ENCODE measurements at regions not wholly inside any gene's neighbourhood (a gene's known extent, or its start where the extent isn't known, plus 50 kb on each side); places are given as distances from the start of the nearest gene placed in this dataset.

GRCh38 chr12:108069651-108070165 lies 59.4 kb upstream of the WSCD2 start:
- POLR2A ChIA-PET = no interaction called here
- H3K9me3 Mint-ChIP-seq (ENCODE audit: insufficient read depth) = no peaks in the 10 kb centered on the region
- CTCF ChIA-PET = no interaction called here
- ATAC-seq (no peak), DNase-seq (no peak)
- H3K36me3 Mint-ChIP-seq (ENCODE audit: low read depth) = no peaks in the 10 kb centered on the region
- peaks cover 9% of the 10 kb centered on the region for H3K27me3 Mint-ChIP-seq (ENCODE audit: low read depth)
- H3K4me3 Mint-ChIP-seq = no peak overlapping the region
- H3K4me1 Mint-ChIP-seq (ENCODE audit: low read depth) = no peaks in the 10 kb centered on the region
- no peak overlapping the region for H3K27ac Mint-ChIP-seq

- Mint-ChIP-seq H3K4me3 (no peak overlapping the region), H3K36me3 (ENCODE audit: low read depth) (no peaks in the 10 kb centered on the region), H3K4me1 (ENCODE audit: low read depth) (no peaks in the 10 kb centered on the region), H3K9me3 (ENCODE audit: insufficient read depth) (no peaks in the 10 kb centered on the region), H3K27ac (no peak overlapping the region), H3K27me3 (ENCODE audit: low read depth) (peaks cover 18% of the 10 kb centered on the region)
- ATAC-seq (no peak), DNase-seq (no peak)
- POLR2A ChIA-PET = no interaction called here
- CTCF ChIA-PET = no interaction called here
Measured at GRCh38 chr12:108075561-108075960, 53.5 kb upstream of the WSCD2 start.

- Mint-ChIP-seq H3K27ac (no peak overlapping the region), H3K4me3 (no peak overlapping the region), H3K9me3 (ENCODE audit: insufficient read depth) (no peaks in the 10 kb centered on the region), H3K27me3 (ENCODE audit: low read depth) (peaks cover 18% of the 10 kb centered on the region), H3K36me3 (ENCODE audit: low read depth) (no peaks in the 10 kb centered on the region), H3K4me1 (ENCODE audit: low read depth) (no peaks in the 10 kb centered on the region)
- DNase-seq = no peak
- no peak for ATAC-seq
- ChIA-PET CTCF (no interaction called here), POLR2A (no interaction called here)
Measured at GRCh38 chr12:108076556-108076955, 52.5 kb upstream of the WSCD2 start.

- no peak overlapping the region for H3K27ac Mint-ChIP-seq
- H3K27me3 Mint-ChIP-seq (ENCODE audit: low read depth) = peaks cover 13% of the 10 kb centered on the region
- DNase-seq = no peak
- ATAC-seq = no peak
- CTCF ChIA-PET = interaction anchor here (1.5 kb wide), 1 partner anchor 434 kb away, joined by 4 read pairs; no protein-coding TSS in a partner anchor
- no peaks in the 10 kb centered on the region for H3K9me3 Mint-ChIP-seq (ENCODE audit: insufficient read depth)
- H3K36me3 Mint-ChIP-seq (ENCODE audit: low read depth) = no peaks in the 10 kb centered on the region
- H3K4me3 Mint-ChIP-seq = no peak overlapping the region
- POLR2A ChIA-PET = no interaction called here
- H3K4me1 Mint-ChIP-seq (ENCODE audit: low read depth) = no peaks in the 10 kb centered on the region
Measured at GRCh38 chr12:108078428-108078827, 50.7 kb upstream of the WSCD2 start.

Measured in activated CD8-positive, alpha-beta T cell treated with anti-CD3 and anti-CD28 coated beads, Interleukin-2, amount 10 ng/mL, durations not matched to agents 7 days and 5 days (primary cell).